Stomach (tissue), 4 donors: ENCODE measurements at regions not wholly inside any gene's neighbourhood (a gene's known extent, or its start where the extent isn't known, plus 50 kb on each side); places are given as distances from the start of the nearest gene placed in this dataset.

Source experiments
- CTCF ChIP-seq, 7 experiments: fragments of 450-650 bp in 4 of 7; fragments of 200-600 bp in 3 of 7; sonication (generic) in 3 of 7; IDR thresholded peaks; one replicate each; pipeline ENCODE4 v1.5.1; 2016 to 2019; ENCODE audit warnings: antibody characterized with exemption in 7 of 7, control low read depth in 2 of 7, mild to moderate bottlenecking in 1 of 7
- POLR2A ChIP-seq, 4 donors: fragments of 450-650 bp; IDR thresholded peaks; one replicate each; pipeline ENCODE4 v1.6.1; 2016; ENCODE audit warnings: antibody characterized with exemption in 4 of 4, control low read depth in 2 of 4, mild to moderate bottlenecking in 1 of 4, moderate library complexity in 1 of 4

- TF ChIP-seq POLR2A (IDR thresholded peaks at IDR 0.05) (no peak), CTCF (IDR thresholded peaks at IDR 0.05) (peak in 1 of 7 experiments; percentile 28)
Observed at GRCh38 chr12:46468160-46468559, 95.6 kb upstream of the SLC38A2 start.
